PC-9 (cell line): ENCODE measurements at regions not wholly inside any gene's neighbourhood (a gene's known extent, or its start where the extent isn't known, plus 50 kb on each side); places are given as distances from the start of the nearest gene placed in this dataset.

Source experiments
- BruUV-seq: library from RNA; stranded (reverse); fragments of 400-500 nt; replicated peaks from 2 replicates; lab custom pipeline; 2021; lab: Mats Ljungman, UMichigan
- CTCF ChIA-PET: fragments of 300-600 bp; sonication (Branson Sonifier 250); formaldehyde crosslinking; loops from one replicate; lab custom pipeline; 2022; ENCODE audit warnings: antibody characterized with exemption; lab: Charles Lee
- POLR2A ChIA-PET: fragments of 300-600 bp; sonication (Branson Sonifier 250); formaldehyde crosslinking; loops from one replicate; lab custom pipeline; 2022; ENCODE audit warnings: antibody characterized with exemption; ENCODE audit not compliant: unreplicated experiment; lab: Charles Lee
- DNase-seq, 2 experiments: peaks; one replicate each; pipeline versions ENCODE4 v3.0.0 to v3.0.0-alpha.2; 2015 to 2022; ENCODE audit warnings: mixed read lengths in 1 of 2
- H2AFZ ChIP-seq: fragments of 200-600 bp; sonication (generic); 2 replicates; pipeline ENCODE4 v1.8.1; 2017; ENCODE audit warnings: antibody characterized with exemption
- H3F3A ChIP-seq: fragments of 200-600 bp; sonication (generic); 2 replicates; pipeline ENCODE4 v1.8.1; 2017; ENCODE audit warnings: antibody characterized with exemption, mild to moderate bottlenecking, low read depth; ENCODE audit not compliant: insufficient read depth
- H3K27ac ChIP-seq: fragments of 200-600 bp; sonication (generic); 2 replicates; pipeline ENCODE4 v1.6.1; 2016; ENCODE audit warnings: mixed run types
- H3K27me3 ChIP-seq: fragments of 200-600 bp; sonication (generic); 2 replicates; pipeline ENCODE4 v1.6.1; 2016; ENCODE audit warnings: low read depth, mixed run types; ENCODE audit not compliant: insufficient read depth
- H3K36me3 ChIP-seq: fragments of 200-600 bp; sonication (generic); 2 replicates; pipeline ENCODE4 v1.6.1; 2016; ENCODE audit warnings: low read depth, mixed run types
- H3K4me1 ChIP-seq: fragments of 200-600 bp; sonication (generic); replicated peaks from 2 replicates; pipeline ENCODE4 v1.6.1; 2016; ENCODE audit warnings: mixed run types; ENCODE audit not compliant: insufficient read depth
- H3K4me2 ChIP-seq: fragments of 200-600 bp; sonication (generic); 2 replicates; pipeline ENCODE4 v1.6.1; 2017; ENCODE audit warnings: mixed run types
- H3K4me3 ChIP-seq: fragments of 200-600 bp; sonication (generic); 2 replicates; pipeline ENCODE4 v1.6.1; 2016; ENCODE audit warnings: mixed run types
- H3K79me2 ChIP-seq: fragments of 200-600 bp; sonication (generic); 2 replicates; pipeline ENCODE4 v1.6.1; 2017; ENCODE audit warnings: low read depth, mixed run types
- H3K9me2 ChIP-seq: fragments of 200-600 bp; sonication (generic); 2 replicates; pipeline ENCODE4 v1.8.1; 2017; ENCODE audit warnings: mild to moderate bottlenecking; ENCODE audit not compliant: insufficient read depth
- H3K9me3 ChIP-seq: fragments of 200-600 bp; sonication (generic); 2 replicates; pipeline ENCODE4 v1.8.1; 2016; ENCODE audit warnings: low read depth; ENCODE audit not compliant: insufficient read depth
- H4K20me1 ChIP-seq: fragments of 200-600 bp; sonication (generic); 2 replicates; pipeline ENCODE4 v1.8.1; 2017; ENCODE audit not compliant: insufficient read depth
- EZH2 ChIP-seq: fragments of 200-600 bp; sonication (generic); IDR thresholded peaks from 2 replicates; pipeline ENCODE4 v1.8.0; 2017; ENCODE audit warnings: antibody characterized with exemption, low read depth
- intact Hi-C: fragments of 100-400 bp; cut with micrococcal nuclease; formaldehyde crosslinking; loops from one replicate; pipeline ENCODE4 v1.10.0; 2022; ENCODE audit not compliant: unreplicated experiment
- TF ChIP-seq, protein P1 (sequence below): fragments of 200-600 bp; sonication (generic); conservative IDR thresholded peaks from 2 replicates; pipeline ENCODE4 v1.6.1; 2017; ENCODE audit warnings: mixed run types, antibody characterized with exemption, mild to moderate bottlenecking, moderate library complexity

DNA sequence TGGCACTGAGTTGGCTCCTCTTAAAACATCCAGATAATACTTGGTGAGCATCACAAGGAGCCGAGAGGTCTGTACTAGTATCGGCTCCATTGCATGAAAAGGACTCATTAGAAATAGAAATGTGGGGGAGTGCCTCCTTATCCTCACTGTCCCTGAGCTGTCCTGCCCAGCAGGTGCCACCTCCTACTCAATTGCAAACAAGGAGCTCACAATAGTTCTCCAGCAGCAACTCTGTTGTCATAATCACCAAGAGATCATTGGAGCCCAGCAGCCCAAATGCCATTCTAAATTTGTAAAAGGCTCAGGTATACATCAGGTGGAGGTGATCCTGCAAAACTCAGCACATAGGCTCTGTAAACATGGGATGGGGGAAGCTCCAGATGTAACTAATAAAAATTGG lies 99.1 kb downstream of the PLK2 start:
- Histone ChIP-seq H3K4me1 (peaks cover 6% of the 10 kb centered on the region; the same call in 1 of the 2 replicates), H3K9me3 (no peaks in the 10 kb centered on the region; the same call in 1 of the 2 replicates), H3K27ac (no peak overlapping the region), H3K9me2 (no peaks in the 10 kb centered on the region), H3K27me3 (no peaks in the 10 kb centered on the region), H3K36me3 (no peaks in the 10 kb centered on the region), H3F3A (no peaks in the 10 kb centered on the region), H2AFZ (no peak overlapping the region), H3K79me2 (no peaks in the 10 kb centered on the region), H3K4me2 (no peak overlapping the region), H4K20me1 (no peaks in the 10 kb centered on the region), H3K4me3 (no peak overlapping the region)
- no TSS peak for BruUV-seq
- intact Hi-C loops = no loop called here
- CTCF ChIA-PET = no interaction called here
- no peak for DNase-seq
- POLR2A ChIA-PET = no interaction called here
- TF ChIP-seq, protein P1, sequence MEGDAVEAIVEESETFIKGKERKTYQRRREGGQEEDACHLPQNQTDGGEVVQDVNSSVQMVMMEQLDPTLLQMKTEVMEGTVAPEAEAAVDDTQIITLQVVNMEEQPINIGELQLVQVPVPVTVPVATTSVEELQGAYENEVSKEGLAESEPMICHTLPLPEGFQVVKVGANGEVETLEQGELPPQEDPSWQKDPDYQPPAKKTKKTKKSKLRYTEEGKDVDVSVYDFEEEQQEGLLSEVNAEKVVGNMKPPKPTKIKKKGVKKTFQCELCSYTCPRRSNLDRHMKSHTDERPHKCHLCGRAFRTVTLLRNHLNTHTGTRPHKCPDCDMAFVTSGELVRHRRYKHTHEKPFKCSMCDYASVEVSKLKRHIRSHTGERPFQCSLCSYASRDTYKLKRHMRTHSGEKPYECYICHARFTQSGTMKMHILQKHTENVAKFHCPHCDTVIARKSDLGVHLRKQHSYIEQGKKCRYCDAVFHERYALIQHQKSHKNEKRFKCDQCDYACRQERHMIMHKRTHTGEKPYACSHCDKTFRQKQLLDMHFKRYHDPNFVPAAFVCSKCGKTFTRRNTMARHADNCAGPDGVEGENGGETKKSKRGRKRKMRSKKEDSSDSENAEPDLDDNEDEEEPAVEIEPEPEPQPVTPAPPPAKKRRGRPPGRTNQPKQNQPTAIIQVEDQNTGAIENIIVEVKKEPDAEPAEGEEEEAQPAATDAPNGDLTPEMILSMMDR = no peak
- no peak for TF ChIP-seq EZH2

DNA sequence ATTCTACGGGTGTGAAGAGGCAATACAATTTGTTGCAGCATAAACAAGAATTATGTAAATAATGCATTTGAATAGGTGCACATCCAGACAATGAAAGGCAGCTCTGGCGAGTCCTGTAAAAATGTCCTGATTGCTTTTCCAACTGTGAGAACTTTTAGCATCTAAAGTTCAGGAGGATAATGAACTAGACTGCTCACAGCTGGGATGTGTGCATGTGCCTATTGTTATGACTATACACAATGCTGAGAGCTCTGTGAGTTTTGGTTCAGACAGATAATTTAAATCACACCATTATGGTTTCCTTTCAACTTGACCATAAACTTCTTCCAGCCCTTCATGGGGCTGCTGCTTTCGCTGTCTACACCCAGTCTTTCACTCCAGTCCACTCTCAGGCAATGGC lies 99.9 kb downstream of the PLK2 start:
- no peak for TF ChIP-seq EZH2
- TF ChIP-seq, protein P1 = no peak
- no peak for DNase-seq
- intact Hi-C loops = no loop called here
- Histone ChIP-seq H4K20me1 (no peaks in the 10 kb centered on the region), H3K4me3 (no peak overlapping the region), H3K27me3 (no peaks in the 10 kb centered on the region), H3K27ac (no peak overlapping the region), H2AFZ (peak overlapping the region; percentile 55; the same call in 1 of the 2 replicates), H3K9me2 (no peaks in the 10 kb centered on the region), H3K36me3 (no peaks in the 10 kb centered on the region), H3K9me3 (no peaks in the 10 kb centered on the region; the same call in 1 of the 2 replicates), H3K4me1 (peaks cover 2% of the 10 kb centered on the region; the same call in 1 of the 2 replicates), H3F3A (no peaks in the 10 kb centered on the region), H3K4me2 (no peak overlapping the region), H3K79me2 (no peaks in the 10 kb centered on the region)
- CTCF ChIA-PET = no interaction called here
- POLR2A ChIA-PET = no interaction called here
- BruUV-seq = no TSS peak

DNA sequence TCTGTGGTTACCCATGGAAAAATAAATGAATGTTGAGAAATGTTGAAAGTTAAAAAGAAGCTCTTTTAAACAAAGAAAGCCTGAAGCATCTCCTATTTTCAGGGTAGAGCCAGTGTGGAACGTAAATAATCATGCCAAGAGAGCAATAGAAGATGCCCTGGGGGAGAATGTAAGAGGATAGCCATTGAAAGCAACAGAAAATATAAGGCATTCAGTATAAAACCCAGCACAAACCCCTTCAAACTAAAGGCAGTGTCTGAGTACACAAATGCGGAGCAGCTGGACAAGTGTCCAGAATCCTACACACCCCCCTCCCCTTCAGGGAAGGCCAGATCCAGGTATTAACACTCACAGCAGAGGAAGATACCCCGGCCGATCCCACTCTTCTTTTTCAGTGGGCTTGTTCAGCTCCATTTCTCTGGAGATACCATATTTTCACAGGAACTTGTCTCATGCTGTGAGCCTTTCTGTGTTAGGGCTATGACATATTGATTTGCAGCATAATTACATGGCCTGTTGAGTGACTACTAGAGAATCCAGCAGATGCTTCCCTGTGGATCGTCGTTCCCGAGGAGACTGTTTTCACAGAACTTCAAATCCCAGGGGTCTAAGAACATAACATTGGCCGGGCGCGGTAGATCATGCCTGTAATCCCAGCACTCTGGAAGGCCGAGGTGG lies 101.2 kb downstream of the PLK2 start:
- Histone ChIP-seq H3F3A (no peaks in the 10 kb centered on the region), H3K27me3 (no peaks in the 10 kb centered on the region), H3K79me2 (no peaks in the 10 kb centered on the region), H2AFZ (no peak overlapping the region), H3K4me3 (no peak overlapping the region), H3K4me1 (peaks cover 5% of the 10 kb centered on the region; the same call in 1 of the 2 replicates), H3K4me2 (no peak overlapping the region), H3K27ac (no peak overlapping the region), H3K9me2 (no peaks in the 10 kb centered on the region), H4K20me1 (no peaks in the 10 kb centered on the region), H3K9me3 (no peaks in the 10 kb centered on the region; the same call in 1 of the 2 replicates), H3K36me3 (no peaks in the 10 kb centered on the region)
- no TSS peak for BruUV-seq
- no peak for TF ChIP-seq EZH2
- intact Hi-C loops = no loop called here
- POLR2A ChIA-PET = interaction anchor here (0.6 kb wide), 1 partner anchor 864 kb away, joined by 4 read pairs; no protein-coding TSS in a partner anchor
- CTCF ChIA-PET = no interaction called here
- no peak for DNase-seq
